Body of pancreas (tissue), 4 donors: ENCODE measurements at regions not wholly inside any gene's neighbourhood (a gene's known extent, or its start where the extent isn't known, plus 50 kb on each side); places are given as distances from the start of the nearest gene placed in this dataset.
"Not testable (repeated sequence)": the region's sequence is repeated elsewhere in the genome, so short reads cannot be mapped to it uniquely, and the experiment has no call there.

Experiments
- ATAC-seq: fragments of 150-250 bp; one replicate; pipeline ENCODE4 v1.9.1; 2016
- DNase-seq, 4 donors: peaks; one replicate each; pipeline ENCODE4 v3.0.0-alpha.2; 2019
- H3K27ac ChIP-seq, 4 donors: fragments of 200-600 bp; sonication (generic); 1 replicate in 3 of 4; 2 replicates in 1 of 4; pipeline versions ENCODE4 v1.5.1 to v1.6.1; 2016 to 2019; ENCODE audit warnings: mild to moderate bottlenecking in 1 of 4, mixed read lengths in 1 of 4, moderate library complexity in 1 of 4
- H3K27me3 ChIP-seq, 2 donors: fragments of 200-600 bp; sonication (generic); one replicate each; pipeline ENCODE4 v1.6.0; 2016; ENCODE audit warnings: mild to moderate bottlenecking in 1 of 2
- H3K36me3 ChIP-seq, 2 donors: fragments of 200-600 bp; sonication (generic); replicated peaks in 1 of 2; 2 replicates each; pipeline ENCODE4 v1.5.1; 2016; ENCODE audit warnings: low read depth in 2 of 2; ENCODE audit not compliant: insufficient read depth in 1 of 2
- H3K4me1 ChIP-seq: fragments of 200-600 bp; sonication (generic); one replicate; pipeline ENCODE4 v1.6.0; 2016
- H3K4me3 ChIP-seq, 2 donors: fragments of 200-600 bp; sonication (generic); 1 replicate in 1 of 2; 2 replicates in 1 of 2; pipeline ENCODE4 v1.5.1; 2016 to 2019
- H3K9me3 ChIP-seq, 3 donors: fragments of 200-600 bp; sonication (generic); 1 replicate in 2 of 3; 2 replicates in 1 of 3; pipeline ENCODE4 v1.5.1; 2016
- CTCF ChIP-seq, 7 experiments: fragments of 450-650 bp in 4 of 7; fragments of 200-600 bp in 3 of 7; sonication (generic) in 3 of 7; IDR thresholded peaks; one replicate each; pipeline ENCODE4 v1.5.1; 2016 to 2019; ENCODE audit warnings: antibody characterized with exemption in 7 of 7
- POLR2A ChIP-seq, 3 donors: fragments of 450-650 bp; IDR thresholded peaks; one replicate each; pipeline ENCODE4 v1.6.1; 2016; ENCODE audit warnings: antibody characterized with exemption in 3 of 3, mild to moderate bottlenecking in 2 of 3
- WGBS, 2 donors: methylation state at CpG; one replicate each; pipeline ENCODE4 v1.1.5; 2017; 5-methylcytosine and 5-hydroxymethylcytosine counted together
- intact Hi-C: fragments of 100-400 bp; cut with DNase I; formaldehyde crosslinking; loops from one replicate; pipeline ENCODE4 v1.15.1; 2023

DNA sequence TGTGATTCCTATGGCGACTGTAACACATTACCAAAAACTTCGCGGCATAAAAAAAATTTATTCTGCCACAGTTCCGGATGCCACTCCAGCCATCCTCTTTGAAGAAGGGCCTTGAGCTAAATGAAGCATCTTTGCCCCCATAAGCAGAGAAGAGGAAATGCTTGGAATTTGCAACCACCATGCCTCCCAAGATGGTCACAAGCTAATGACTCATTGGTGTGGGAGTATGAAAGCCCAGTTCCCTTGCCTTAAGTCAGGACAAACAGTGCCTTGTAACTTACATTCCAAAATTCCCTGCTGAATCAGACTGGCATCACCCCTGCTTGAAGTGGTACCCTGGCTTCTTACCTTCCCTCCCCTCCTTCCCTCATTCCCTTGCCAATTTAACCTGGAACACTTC, 1077.4 kb downstream of the EPHA3 start:
- TF ChIP-seq POLR2A (IDR thresholded peaks at IDR 0.05) = no peak
- TF ChIP-seq CTCF (IDR thresholded peaks at IDR 0.05) = no peak
- intact Hi-C loops = loop anchor here (10.0 kb wide), 1 partner anchor 1980 kb away; no protein-coding TSS in a partner anchor
- no peak overlapping the region for H3K4me3 ChIP-seq
- ATAC-seq (no peak), DNase-seq (no peak)
- H3K9me3 ChIP-seq = no peaks in the 10 kb centered on the region
- 75 to 83% methylated on average over 4 of the region's 4 CpGs for WGBS, 2 donors
- no peaks in the 10 kb centered on the region for H3K36me3 ChIP-seq
- no peak overlapping the region for H3K27ac ChIP-seq
- H3K27me3 ChIP-seq = no peaks in the 10 kb centered on the region
- no peaks in the 10 kb centered on the region for H3K4me1 ChIP-seq

GRCh38 chr3:90197383-90197782, 1090.0 kb downstream of the EPHA3 start:
- DNase-seq, H3K27ac ChIP-seq, H3K27me3 ChIP-seq, intact Hi-C loops, H3K36me3 ChIP-seq, ATAC-seq, H3K4me1 ChIP-seq, H3K4me3 ChIP-seq, H3K9me3 ChIP-seq: not testable (repeated sequence)
- 71 to 73% methylated on average over 4 of the region's 4 CpGs for WGBS, 2 donors

DNA sequence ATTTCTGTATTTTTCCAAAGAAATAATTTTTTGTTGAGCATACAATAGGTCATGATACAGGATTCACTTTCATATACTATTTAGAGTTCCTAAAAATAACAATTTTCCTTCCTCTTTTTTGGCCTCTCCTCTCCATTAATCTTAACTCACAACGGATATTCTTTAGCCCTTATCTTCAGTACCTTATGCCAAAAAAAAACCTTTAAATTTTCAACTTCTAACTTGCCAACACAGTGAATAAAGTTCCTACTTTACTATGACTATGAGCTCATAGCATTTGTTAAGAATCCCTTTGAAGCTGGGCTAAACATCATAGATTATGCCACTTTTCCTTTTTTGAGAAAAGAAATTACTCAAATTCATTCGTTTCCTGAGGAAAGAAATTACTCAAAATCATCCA, 1095.5 kb downstream of the EPHA3 start:
- H3K9me3 ChIP-seq, H3K4me3 ChIP-seq, ATAC-seq, H3K27ac ChIP-seq, DNase-seq, intact Hi-C loops, H3K36me3 ChIP-seq, H3K27me3 ChIP-seq, H3K4me1 ChIP-seq: not testable (repeated sequence)
- 27 to 33% methylated on average over 2 of the region's 2 CpGs for WGBS, 2 donors

GRCh38 chr3:90206482-90206881, 1099.1 kb downstream of the EPHA3 start:
- not testable (repeated sequence) for DNase-seq
- 32 to 33% methylated on average over 2 of the region's 2 CpGs for WGBS, 2 donors

DNA sequence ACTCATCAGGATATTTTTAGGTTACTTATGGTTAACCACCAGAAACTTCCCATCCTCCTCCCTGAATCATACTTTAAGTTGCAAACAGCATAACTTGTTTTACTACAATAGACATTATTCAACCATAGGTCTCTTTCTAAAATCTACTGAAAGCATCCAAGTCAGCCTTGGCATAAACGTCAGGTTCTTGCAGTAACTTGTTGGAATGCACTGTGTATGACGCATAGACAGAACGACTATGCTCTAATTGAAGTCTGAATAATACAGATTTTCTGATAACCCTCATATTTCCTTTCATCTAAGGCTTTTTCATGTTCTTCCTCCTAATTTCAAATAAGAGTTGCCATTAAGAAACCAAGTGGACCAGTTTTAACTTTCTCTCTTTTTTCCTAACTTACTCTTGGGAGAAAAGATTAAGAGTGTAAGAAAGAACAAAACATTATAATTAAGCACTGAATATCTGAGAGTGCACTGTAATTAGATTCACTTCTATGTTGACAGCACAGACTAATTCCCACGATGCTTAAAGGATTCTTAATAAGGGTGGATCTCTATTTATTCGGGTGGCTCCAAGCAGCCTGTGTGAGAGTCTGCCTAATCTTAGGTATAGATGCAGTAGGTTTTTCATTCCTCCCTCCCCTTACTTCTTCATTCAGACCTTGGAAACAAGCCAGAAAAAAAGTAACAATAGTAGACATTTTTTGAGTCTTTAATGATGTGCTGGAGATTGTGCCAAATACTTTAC, 1100.1 kb downstream of the EPHA3 start:
- DNase-seq, H3K27ac ChIP-seq, H3K36me3 ChIP-seq, H3K27me3 ChIP-seq, H3K9me3 ChIP-seq, H3K4me3 ChIP-seq, ATAC-seq, intact Hi-C loops, H3K4me1 ChIP-seq: not testable (repeated sequence)
- 55 to 57% methylated on average over 5 of the region's 5 CpGs for WGBS, 2 donors

More at GRCh38 chr3:90206482-90206881, 1099.1 kb downstream of the EPHA3 start:
- H3K36me3 ChIP-seq, H3K9me3 ChIP-seq, H3K4me1 ChIP-seq, H3K27me3 ChIP-seq, H3K4me3 ChIP-seq, H3K27ac ChIP-seq, intact Hi-C loops, ATAC-seq: not testable (repeated sequence)

DNA sequence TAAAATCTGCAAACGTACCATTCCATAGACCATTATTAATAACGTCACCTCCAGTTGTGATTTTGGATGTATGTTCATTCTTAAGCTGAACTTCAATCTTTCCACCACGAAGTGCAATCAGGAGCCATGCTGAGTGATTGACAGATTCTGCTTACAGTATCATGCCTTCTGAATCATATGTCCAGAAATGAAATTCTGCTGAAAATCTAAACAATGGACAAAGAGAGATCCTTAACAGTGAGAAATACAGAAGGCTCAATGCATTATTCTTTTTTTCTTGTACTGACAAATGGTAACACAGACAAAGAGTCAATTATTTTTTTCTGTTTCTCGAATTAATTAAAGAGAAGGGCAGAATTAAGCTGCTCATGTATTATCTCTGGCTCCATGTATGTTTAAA, 1114.5 kb downstream of the EPHA3 start:
- Histone ChIP-seq H3K27me3 (no peaks in the 10 kb centered on the region), H3K36me3 (no peaks in the 10 kb centered on the region), H3K4me1 (no peaks in the 10 kb centered on the region), H3K9me3 (no peaks in the 10 kb centered on the region), H3K4me3 (no peak overlapping the region), H3K27ac (no peak overlapping the region)
- 33 to 34% methylated on average over 4 of the region's 4 CpGs for WGBS, 2 donors
- TF ChIP-seq POLR2A (IDR thresholded peaks at IDR 0.05) (no peak), CTCF (IDR thresholded peaks at IDR 0.05) (no peak)
- intact Hi-C loops = no loop called here
- ATAC-seq = no peak
- DNase-seq = no peak

GRCh38 chr3:90241481-90241880, 1134.1 kb downstream of the EPHA3 start:
- WGBS, 2 donors = 31 to 69% methylated on average over 1 of the region's 1 CpG
- intact Hi-C loops = no loop called here
- ATAC-seq = no peak
- no peak overlapping the region for H3K27ac ChIP-seq
- H3K27me3 ChIP-seq = no peaks in the 10 kb centered on the region
- TF ChIP-seq POLR2A (IDR thresholded peaks at IDR 0.05) (no peak), CTCF (IDR thresholded peaks at IDR 0.05) (no peak)
- DNase-seq = no peak
- no peaks in the 10 kb centered on the region for H3K36me3 ChIP-seq
- no peaks in the 10 kb centered on the region for H3K9me3 ChIP-seq
- H3K4me3 ChIP-seq = no peak overlapping the region
- H3K4me1 ChIP-seq = no peaks in the 10 kb centered on the region
